IMR-90 (cell line): ENCODE measurements at regions not wholly inside any gene's neighbourhood (a gene's known extent, or its start where the extent isn't known, plus 50 kb on each side); places are given as distances from the start of the nearest gene placed in this dataset.

Experiments
- ATAC-seq: fragments of 200-7000 bp; cut with Tn5 transposase; 2 replicates; pipeline ENCODE4 v1.9.1; 2020; ENCODE audit warnings: low read depth, mild to moderate bottlenecking, moderate library complexity
- BruUV-seq: library from RNA; stranded (reverse); fragments of 400-500 nt; replicated peaks from 2 replicates; lab custom pipeline; 2021; lab: Mats Ljungman, UMichigan
- CTCF ChIA-PET: fragments of 300-600 bp; formaldehyde crosslinking; extraction: SDS; loops from one replicate; lab custom pipeline; 2021; ENCODE audit warnings: antibody characterized with exemption; lab: Yijun Ruan, JAX
- POLR2A ChIA-PET: fragments of 300-600 bp; sonication (Branson Sonifier 250); formaldehyde crosslinking; loops from one replicate; lab custom pipeline; 2022; ENCODE audit warnings: antibody characterized with exemption; ENCODE audit not compliant: unreplicated experiment; lab: Charles Lee
- DNase-seq: peaks from one replicate; pipeline ENCODE4 v3.0.0; 2013
- H2AFZ ChIP-seq: replicated peaks from 2 replicates; pipeline ENCODE3; 2013; ENCODE audit warnings: low read length, mild to moderate bottlenecking; ENCODE audit not compliant: poor library complexity
- H2AK5ac ChIP-seq: 2 replicates; pipeline ENCODE4 v1.6.1; 2013; ENCODE audit warnings: low read depth, low read length, inconsistent platforms
- H2AK9ac ChIP-seq: replicated peaks from 2 replicates; pipeline ENCODE3; 2013; ENCODE audit warnings: mild to moderate bottlenecking, low read depth, low read length, moderate library complexity; ENCODE audit not compliant: poor library complexity
- H2BK120ac ChIP-seq: 2 replicates; pipeline ENCODE4 v1.6.1; 2013; ENCODE audit warnings: low read depth, low read length, inconsistent platforms
- H2BK15ac ChIP-seq: 3 replicates; pipeline ENCODE4 v1.6.1; 2013; ENCODE audit warnings: low read depth, low read length, inconsistent platforms
- H2BK20ac ChIP-seq: 2 replicates; pipeline ENCODE4 v1.6.1; 2013; ENCODE audit warnings: low read depth, mild to moderate bottlenecking, inconsistent platforms, low read length, moderate library complexity
- H2BK5ac ChIP-seq: 2 replicates; pipeline ENCODE4 v1.6.1; 2013; ENCODE audit warnings: mild to moderate bottlenecking, low read depth, low read length, inconsistent platforms; ENCODE audit not compliant: poor library complexity, severe bottlenecking
- H3K14ac ChIP-seq: replicated peaks from 2 replicates; pipeline ENCODE4 v1.6.1; 2013; ENCODE audit warnings: low read depth, low read length, inconsistent platforms
- H3K18ac ChIP-seq: 2 replicates; pipeline ENCODE4 v1.6.1; 2013; ENCODE audit warnings: low read depth, low read length, control low read depth
- H3K23ac ChIP-seq: 2 replicates; pipeline ENCODE4 v1.6.1; 2013; ENCODE audit warnings: low read depth, low read length, inconsistent platforms
- H3K27ac ChIP-seq: 2 replicates; pipeline ENCODE4 v1.5.1; 2013; ENCODE audit warnings: mild to moderate bottlenecking, control low read depth, low read length; ENCODE audit not compliant: insufficient read depth
- H3K27me3 ChIP-seq: 2 replicates; pipeline ENCODE4 v1.6.1; 2013; ENCODE audit warnings: low read length; ENCODE audit not compliant: control insufficient read depth, insufficient read depth
- H3K36me3 ChIP-seq: 2 replicates; pipeline ENCODE4 v1.6.1; 2013; ENCODE audit warnings: low read length, mixed read lengths; ENCODE audit not compliant: control insufficient read depth, insufficient read depth
- H3K4ac ChIP-seq: 2 replicates; pipeline ENCODE4 v1.6.1; 2013; ENCODE audit warnings: low read depth, low read length, inconsistent platforms
- H3K4me1 ChIP-seq: 2 replicates; pipeline ENCODE4 v1.6.1; 2013; ENCODE audit warnings: low read length, mixed read lengths; ENCODE audit not compliant: control insufficient read depth, insufficient read depth
- H3K4me2 ChIP-seq: 2 replicates; pipeline ENCODE4 v1.6.1; 2013; ENCODE audit warnings: low read depth, mild to moderate bottlenecking, control low read depth, low read length, moderate library complexity
- H3K4me3 ChIP-seq: 2 replicates; pipeline ENCODE4 v1.5.1; 2013; ENCODE audit warnings: low read depth, mild to moderate bottlenecking, control low read depth, low read length, moderate library complexity; ENCODE audit not compliant: insufficient read depth
- H3K56ac ChIP-seq: 2 replicates; pipeline ENCODE4 v1.6.1; 2013; ENCODE audit warnings: low read length, inconsistent platforms; ENCODE audit not compliant: insufficient read depth; ENCODE audit errors: extremely low read depth
- H3K79me1 ChIP-seq, 2 experiments: 2 replicates each; pipeline ENCODE4 v1.6.1; 2013; ENCODE audit warnings: low read length in 2 of 2, inconsistent platforms in 1 of 2, low read depth in 1 of 2
- H3K9ac ChIP-seq: 2 replicates; pipeline ENCODE4 v1.6.1; 2013; ENCODE audit warnings: low read depth, low read length, control low read depth
- H3K9me1 ChIP-seq: 2 replicates; pipeline ENCODE4 v1.6.1; 2013; ENCODE audit warnings: low read length, inconsistent platforms; ENCODE audit not compliant: insufficient read depth
- H3K9me3 ChIP-seq: 2 replicates; pipeline ENCODE4 v1.6.1; 2013; ENCODE audit warnings: low read length; ENCODE audit not compliant: control insufficient read depth, insufficient read depth
- H4K20me1 ChIP-seq: 2 replicates; pipeline ENCODE4 v1.6.1; 2013; ENCODE audit warnings: low read length, inconsistent platforms; ENCODE audit not compliant: insufficient read depth
- H4K5ac ChIP-seq: 2 replicates; pipeline ENCODE4 v1.6.1; 2013; ENCODE audit warnings: mild to moderate bottlenecking, low read depth, low read length, control low read depth
- H4K8ac ChIP-seq, 2 experiments: 2 replicates each; pipeline ENCODE4 v1.6.1; 2013; ENCODE audit warnings: low read depth in 2 of 2, low read length in 2 of 2, control low read depth in 1 of 2, inconsistent platforms in 1 of 2
- H4K91ac ChIP-seq: 2 replicates; pipeline ENCODE4 v1.6.1; 2013; ENCODE audit warnings: low read depth, low read length, inconsistent platforms; ENCODE audit not compliant: insufficient read depth
- CEBPB ChIP-seq: IDR thresholded peaks from 2 replicates; pipeline ENCODE4 v1.6.1; 2012; ENCODE audit warnings: low read depth, low read length, improper control_type of control experiment
- CHD1 ChIP-seq: IDR thresholded peaks from 2 replicates; pipeline ENCODE4 v1.6.1; 2012; ENCODE audit warnings: low read depth, low read length, improper control_type of control experiment
- MAFK ChIP-seq: IDR thresholded peaks from 2 replicates; pipeline ENCODE4 v1.6.1; 2012; ENCODE audit warnings: low read depth, low read length, improper control_type of control experiment
- POLR2A ChIP-seq: IDR thresholded peaks from 2 replicates; pipeline ENCODE4 v1.6.1; 2012; ENCODE audit warnings: mild to moderate bottlenecking, low read depth, low read length
- RFX5 ChIP-seq: IDR thresholded peaks from 2 replicates; pipeline ENCODE4 v1.8.0; 2012; ENCODE audit warnings: low read depth, mild to moderate bottlenecking, low read length, moderate library complexity
- SMC3 ChIP-seq: fragments of 150-350 bp; IDR thresholded peaks from 2 replicates; pipeline ENCODE4 v1.6.1; 2016; ENCODE audit warnings: low read depth, mild to moderate bottlenecking, antibody characterized with exemption, low read length, moderate library complexity
- WGBS, 2 experiments: methylation state at CpG; one replicate each; pipeline versions ENCODE4 v1.1.5 to v1.1.7; 2013; ENCODE audit warnings: missing lambda C conversion rate in 2 of 2; ENCODE audit not compliant: insufficient read length in 1 of 2; ENCODE audit errors: extremely low coverage in 2 of 2; 5-methylcytosine and 5-hydroxymethylcytosine counted together
- dilution Hi-C: fragments of 300-500 bp; cut with HindIII; formaldehyde crosslinking; loops from one replicate; pipeline ENCODE4 v1.14.3; 2018; ENCODE audit warnings: low sequenced_read_pairs; ENCODE audit not compliant: unreplicated experiment
- in situ Hi-C: fragments of 300-500 bp; cut with MboI; formaldehyde crosslinking; loops from 3 replicates; pipeline ENCODE4 v1.14.3; 2019; ENCODE audit warnings: low sequenced_read_pairs, inconsistent platforms, mixed read lengths
- intact Hi-C: fragments of 100-400 bp; cut with micrococcal nuclease; formaldehyde crosslinking; loops from 2 replicates; pipeline ENCODE4 v1.10.0; 2022
- TF ChIP-seq, protein P1 (sequence below): conservative IDR thresholded peaks from 2 replicates; pipeline ENCODE4 v1.5.1; 2012; ENCODE audit warnings: mild to moderate bottlenecking, low read depth, low read length, improper control_type of control experiment

DNA sequence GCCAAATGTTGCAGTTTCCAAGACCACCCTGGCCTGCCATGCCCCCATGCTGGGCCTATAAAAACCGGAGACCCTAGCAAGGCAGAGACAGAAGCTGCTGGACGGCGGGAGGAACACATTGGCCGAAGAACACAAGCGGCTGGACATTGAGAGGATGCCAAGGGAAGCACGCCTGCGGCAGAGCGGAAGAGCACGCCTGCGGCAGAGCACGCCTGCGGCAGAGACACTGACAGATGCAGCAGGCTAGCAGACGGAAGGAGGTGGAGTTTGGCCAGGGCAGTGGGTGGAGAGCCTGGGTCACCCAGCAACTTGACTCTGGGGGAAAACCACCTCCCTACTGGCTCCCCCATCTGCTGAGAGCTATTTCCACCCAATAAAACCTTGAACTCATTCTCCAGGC is 322.3 kb upstream of the TBL1XR1 start:
- ChIA-PET CTCF (no interaction called here), POLR2A (no interaction called here)
- Histone ChIP-seq H4K8ac (no peak overlapping the region), H2BK5ac (no peak overlapping the region), H4K91ac (no peak overlapping the region), H3K18ac (no peak overlapping the region), H2AK9ac (no peak overlapping the region), H3K23ac (no peak overlapping the region), H3K4ac (no peak overlapping the region), H3K9me3 (no peaks in the 10 kb centered on the region), H3K9ac (no peak overlapping the region), H3K4me3 (no peak overlapping the region), H4K20me1 (no peaks in the 10 kb centered on the region), H2AFZ (no peak overlapping the region), H2AK5ac (no peak overlapping the region), H3K36me3 (no peaks in the 10 kb centered on the region), H4K5ac (no peak overlapping the region), H3K4me2 (no peak overlapping the region), H2BK120ac (no peak overlapping the region), H3K4me1 (peaks cover 11% of the 10 kb centered on the region), H2BK15ac (no peak overlapping the region), H2BK20ac (no peak overlapping the region), H3K56ac (no peak overlapping the region), H3K27me3 (no peaks in the 10 kb centered on the region), H3K27ac (no peak overlapping the region), H3K79me1 (no peaks in the 10 kb centered on the region), H3K9me1 (peaks cover 3% of the 10 kb centered on the region; the same call in 1 of the 2 replicates), H3K14ac (no peak overlapping the region)
- ATAC-seq = no peak
- BruUV-seq = no TSS peak
- dilution Hi-C loops = no loop called here
- TF ChIP-seq POLR2A = no peak
- no peak for TF ChIP-seq SMC3
- TF ChIP-seq CHD1 = no peak
- TF ChIP-seq, protein P1, sequence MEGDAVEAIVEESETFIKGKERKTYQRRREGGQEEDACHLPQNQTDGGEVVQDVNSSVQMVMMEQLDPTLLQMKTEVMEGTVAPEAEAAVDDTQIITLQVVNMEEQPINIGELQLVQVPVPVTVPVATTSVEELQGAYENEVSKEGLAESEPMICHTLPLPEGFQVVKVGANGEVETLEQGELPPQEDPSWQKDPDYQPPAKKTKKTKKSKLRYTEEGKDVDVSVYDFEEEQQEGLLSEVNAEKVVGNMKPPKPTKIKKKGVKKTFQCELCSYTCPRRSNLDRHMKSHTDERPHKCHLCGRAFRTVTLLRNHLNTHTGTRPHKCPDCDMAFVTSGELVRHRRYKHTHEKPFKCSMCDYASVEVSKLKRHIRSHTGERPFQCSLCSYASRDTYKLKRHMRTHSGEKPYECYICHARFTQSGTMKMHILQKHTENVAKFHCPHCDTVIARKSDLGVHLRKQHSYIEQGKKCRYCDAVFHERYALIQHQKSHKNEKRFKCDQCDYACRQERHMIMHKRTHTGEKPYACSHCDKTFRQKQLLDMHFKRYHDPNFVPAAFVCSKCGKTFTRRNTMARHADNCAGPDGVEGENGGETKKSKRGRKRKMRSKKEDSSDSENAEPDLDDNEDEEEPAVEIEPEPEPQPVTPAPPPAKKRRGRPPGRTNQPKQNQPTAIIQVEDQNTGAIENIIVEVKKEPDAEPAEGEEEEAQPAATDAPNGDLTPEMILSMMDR = no peak
- no peak for TF ChIP-seq MAFK
- no peak for TF ChIP-seq RFX5
- TF ChIP-seq CEBPB = no peak
- intact Hi-C loops = loop anchor here (5.0 kb wide), 1 partner anchor 157 kb away; no protein-coding TSS in a partner anchor
- in situ Hi-C loops = no loop called here
- DNase-seq = no peak
- WGBS, 2 experiments = 89% methylated on average over 4 of the region's 13 CpGs; no CpG with 5 or more reads in 1 of the 2 experiments
